Osteocyte (in vitro differentiated cells): ENCODE measurements at regions not wholly inside any gene's neighbourhood (a gene's known extent, or its start where the extent isn't known, plus 50 kb on each side); places are given as distances from the start of the nearest gene placed in this dataset.

Source experiments
- DNase-seq: peaks from one replicate; pipeline ENCODE4 v3.0.0; 2021; ENCODE audit warnings: mixed read lengths; ENCODE audit not compliant: unreplicated experiment; ENCODE audit errors: extremely low spot score
- H3K27ac Mint-ChIP-seq: one replicate; pipeline ENCODE4 v1.8.0; 2021; ENCODE audit warnings: mild to moderate bottlenecking, mixed read lengths; ENCODE audit not compliant: unreplicated experiment
- H3K27me3 Mint-ChIP-seq: one replicate; pipeline ENCODE4 v1.8.0; 2021; ENCODE audit warnings: mixed read lengths; ENCODE audit not compliant: unreplicated experiment
- H3K36me3 Mint-ChIP-seq: one replicate; pipeline ENCODE4 v1.8.0; 2021; ENCODE audit warnings: mixed read lengths; ENCODE audit not compliant: unreplicated experiment
- H3K4me1 Mint-ChIP-seq: one replicate; pipeline ENCODE4 v1.8.0; 2021; ENCODE audit warnings: mixed read lengths; ENCODE audit not compliant: unreplicated experiment
- H3K4me3 Mint-ChIP-seq: one replicate; pipeline ENCODE4 v1.8.0; 2021; ENCODE audit warnings: mild to moderate bottlenecking, moderate library complexity, mixed read lengths; ENCODE audit not compliant: unreplicated experiment
- H3K9me3 Mint-ChIP-seq: one replicate; pipeline ENCODE4 v1.8.0; 2021; ENCODE audit warnings: mixed read lengths; ENCODE audit not compliant: unreplicated experiment
- TF ChIP-seq, protein P1 (sequence below): fragments of 200-600 bp; sonication (generic); IDR thresholded peaks from 2 replicates; pipeline ENCODE4 v1.5.0; 2021; ENCODE audit warnings: antibody characterized with exemption, mild to moderate bottlenecking, moderate library complexity

DNA sequence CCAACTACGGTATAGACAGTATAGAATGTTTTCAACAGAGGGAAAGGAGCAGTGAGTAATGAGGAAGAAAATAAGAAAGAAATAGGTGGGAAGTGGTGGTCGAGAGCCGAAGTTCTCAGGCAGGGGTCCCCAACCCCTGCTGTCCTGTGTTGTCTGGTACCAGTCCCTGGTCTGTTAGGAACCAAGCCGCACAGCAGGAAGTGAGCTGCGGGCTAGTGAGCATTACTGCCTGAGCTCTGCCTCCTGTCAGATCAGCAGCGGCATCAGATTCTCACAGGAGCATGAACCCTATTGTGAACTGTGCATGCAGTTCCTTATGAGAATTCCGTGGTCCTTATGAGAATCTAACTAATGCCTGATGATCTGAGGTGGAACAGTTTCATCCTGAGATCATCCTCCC lies 107.3 kb upstream of the PTPRR start:
- DNase-seq: no peak
- H3K4me3 Mint-ChIP-seq: no peak overlapping the region
- H3K27ac Mint-ChIP-seq: no peak overlapping the region
- TF ChIP-seq, protein P1, sequence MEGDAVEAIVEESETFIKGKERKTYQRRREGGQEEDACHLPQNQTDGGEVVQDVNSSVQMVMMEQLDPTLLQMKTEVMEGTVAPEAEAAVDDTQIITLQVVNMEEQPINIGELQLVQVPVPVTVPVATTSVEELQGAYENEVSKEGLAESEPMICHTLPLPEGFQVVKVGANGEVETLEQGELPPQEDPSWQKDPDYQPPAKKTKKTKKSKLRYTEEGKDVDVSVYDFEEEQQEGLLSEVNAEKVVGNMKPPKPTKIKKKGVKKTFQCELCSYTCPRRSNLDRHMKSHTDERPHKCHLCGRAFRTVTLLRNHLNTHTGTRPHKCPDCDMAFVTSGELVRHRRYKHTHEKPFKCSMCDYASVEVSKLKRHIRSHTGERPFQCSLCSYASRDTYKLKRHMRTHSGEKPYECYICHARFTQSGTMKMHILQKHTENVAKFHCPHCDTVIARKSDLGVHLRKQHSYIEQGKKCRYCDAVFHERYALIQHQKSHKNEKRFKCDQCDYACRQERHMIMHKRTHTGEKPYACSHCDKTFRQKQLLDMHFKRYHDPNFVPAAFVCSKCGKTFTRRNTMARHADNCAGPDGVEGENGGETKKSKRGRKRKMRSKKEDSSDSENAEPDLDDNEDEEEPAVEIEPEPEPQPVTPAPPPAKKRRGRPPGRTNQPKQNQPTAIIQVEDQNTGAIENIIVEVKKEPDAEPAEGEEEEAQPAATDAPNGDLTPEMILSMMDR: no peak
- peaks cover 19% of the 10 kb centered on the region for H3K27me3 Mint-ChIP-seq
- no peaks in the 10 kb centered on the region for H3K4me1 Mint-ChIP-seq
- H3K36me3 Mint-ChIP-seq: no peaks in the 10 kb centered on the region
- H3K9me3 Mint-ChIP-seq: no peaks in the 10 kb centered on the region

DNA sequence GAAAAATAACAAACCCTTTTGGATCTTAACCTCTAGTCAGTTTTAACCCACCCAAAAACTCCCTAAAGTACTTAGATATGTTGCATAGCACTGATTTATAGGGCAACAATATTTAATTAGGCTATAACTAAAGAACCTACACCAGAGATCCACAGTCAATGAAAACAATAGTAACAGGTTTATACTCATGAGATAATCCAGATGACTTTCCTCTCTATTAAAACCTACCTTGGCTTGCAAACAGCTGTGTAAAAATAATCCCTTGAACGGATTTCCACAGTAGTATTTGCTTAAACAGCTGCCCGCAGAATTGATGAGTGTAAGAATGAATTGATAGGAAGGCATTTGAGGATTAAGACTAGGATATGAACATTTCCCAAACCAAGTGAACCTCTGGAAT lies 104.3 kb upstream of the PTPRR start:
- no peak overlapping the region for H3K27ac Mint-ChIP-seq
- DNase-seq: no peak
- H3K4me1 Mint-ChIP-seq: no peaks in the 10 kb centered on the region
- H3K9me3 Mint-ChIP-seq: no peaks in the 10 kb centered on the region
- H3K36me3 Mint-ChIP-seq: no peaks in the 10 kb centered on the region
- peaks cover 12% of the 10 kb centered on the region for H3K27me3 Mint-ChIP-seq
- TF ChIP-seq, protein P1: no peak
- H3K4me3 Mint-ChIP-seq: no peak overlapping the region

DNA sequence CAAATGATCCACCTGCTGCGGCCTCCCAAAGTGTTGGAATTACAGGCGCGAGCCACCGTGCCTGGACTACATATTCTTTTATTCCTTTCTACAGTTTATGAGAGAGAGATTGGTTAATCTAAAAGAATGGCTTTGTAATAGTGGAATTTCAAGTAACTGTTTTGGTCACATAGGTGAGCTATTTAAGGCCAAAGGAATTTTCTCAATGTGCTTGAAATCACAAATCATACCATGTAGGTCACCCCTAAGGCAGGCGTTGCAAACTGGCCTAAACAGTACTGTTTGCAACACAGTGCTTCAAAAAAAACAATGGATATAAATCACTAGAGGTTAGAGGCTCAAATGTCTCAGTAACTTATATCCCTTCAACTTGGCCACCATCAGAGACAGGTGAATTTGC lies 103.7 kb upstream of the PTPRR start:
- Mint-ChIP-seq H3K4me1 (no peaks in the 10 kb centered on the region), H3K36me3 (no peaks in the 10 kb centered on the region), H3K4me3 (no peak overlapping the region), H3K27ac (no peak overlapping the region), H3K9me3 (no peaks in the 10 kb centered on the region), H3K27me3 (peaks cover 12% of the 10 kb centered on the region)
- DNase-seq: no peak
- TF ChIP-seq, protein P1: no peak

DNA sequence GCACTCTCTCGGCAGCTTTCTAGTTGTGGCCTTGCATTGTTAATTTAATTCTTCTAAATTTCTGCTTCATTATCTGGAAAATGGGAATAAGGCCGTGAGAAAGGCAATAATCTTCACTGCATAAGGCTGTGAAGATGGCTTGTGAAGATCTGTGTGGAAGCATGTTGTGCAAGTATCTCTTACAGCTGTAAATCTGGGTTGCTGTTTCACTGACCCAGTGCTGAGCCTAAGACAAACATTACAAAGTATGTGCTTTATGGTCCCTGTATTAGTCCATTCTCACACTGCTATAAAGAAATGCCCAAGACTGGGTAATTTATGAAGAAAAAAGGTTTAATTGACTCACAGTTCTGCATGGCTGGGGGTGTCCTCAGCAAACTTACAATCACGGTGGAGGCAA lies 101.0 kb upstream of the PTPRR start:
- H3K36me3 Mint-ChIP-seq: no peaks in the 10 kb centered on the region
- TF ChIP-seq, protein P1: no peak
- H3K9me3 Mint-ChIP-seq: no peaks in the 10 kb centered on the region
- no peaks in the 10 kb centered on the region for H3K4me1 Mint-ChIP-seq
- no peak overlapping the region for H3K27ac Mint-ChIP-seq
- H3K4me3 Mint-ChIP-seq: no peak overlapping the region
- no peak for DNase-seq
- peaks cover 9% of the 10 kb centered on the region for H3K27me3 Mint-ChIP-seq

DNA sequence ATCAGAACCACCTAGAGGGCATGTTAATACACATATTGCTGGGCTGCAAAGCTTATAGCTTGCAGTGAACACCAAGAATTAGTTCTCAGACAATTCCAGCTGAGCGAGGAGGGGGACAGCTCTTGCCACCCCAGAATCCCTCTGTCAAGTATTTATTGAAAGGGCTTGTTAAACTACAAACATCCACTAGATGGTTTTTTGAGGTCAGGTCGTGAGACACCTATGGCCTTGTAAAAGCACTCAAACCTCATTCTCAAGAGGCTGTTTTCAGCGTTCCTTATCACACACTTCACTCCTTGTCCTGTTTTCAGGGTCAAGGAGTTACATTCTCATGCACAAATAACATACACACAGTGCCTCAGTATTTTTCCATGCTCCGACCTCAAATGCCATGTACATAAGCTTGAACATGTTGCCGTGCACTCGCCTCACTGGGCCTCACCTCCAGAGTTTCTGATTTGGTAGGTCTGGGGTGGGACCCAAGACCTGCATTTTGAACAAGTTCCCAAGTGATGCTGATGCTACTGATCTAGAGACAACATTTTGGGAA lies 98.8 kb upstream of the PTPRR start:
- no peaks in the 10 kb centered on the region for H3K36me3 Mint-ChIP-seq
- H3K4me3 Mint-ChIP-seq: no peak overlapping the region
- no peaks in the 10 kb centered on the region for H3K9me3 Mint-ChIP-seq
- no peaks in the 10 kb centered on the region for H3K4me1 Mint-ChIP-seq
- H3K27ac Mint-ChIP-seq: no peak overlapping the region
- H3K27me3 Mint-ChIP-seq: peaks cover 12% of the 10 kb centered on the region
- TF ChIP-seq, protein P1: no peak
- no peak for DNase-seq
